ENCODE measurements at regions not wholly inside any gene's neighbourhood (a gene's known extent, or its start where the extent isn't known, plus 50 kb on each side); places are given as distances from the start of the nearest gene placed in this dataset.

GRCh38 chr14:26947265-26947664 lies 349.4 kb upstream of the NOVA1 start:
- H3K9me3 ChIP-seq (ENCODE audit: control insufficient read depth, low read depth, low read length), result no peaks in the 10 kb centered on the region
- H3K36me3 ChIP-seq (ENCODE audit: control insufficient read depth, insufficient read depth, low read length), result no peaks in the 10 kb centered on the region
- DNase-seq, result no peak
- no peak overlapping the region for H3K27ac ChIP-seq (ENCODE audit: low read length)
- H3K4me1 ChIP-seq (ENCODE audit: control insufficient read depth, insufficient read depth, low read length), result no peaks in the 10 kb centered on the region
- 100% methylated on average over 1 of the region's 1 CpG for WGBS (ENCODE audit: insufficient coverage, low lambda C conversion rate)
- H3K4me3 ChIP-seq (ENCODE audit: low read length), result no peak overlapping the region
- no peaks in the 10 kb centered on the region for H3K27me3 ChIP-seq (ENCODE audit: control insufficient read depth, insufficient read depth, low read length)

GRCh38 chr14:26959437-26959836 lies 361.6 kb upstream of the NOVA1 start:
- no peak for DNase-seq
- no peak overlapping the region for H3K27ac ChIP-seq (ENCODE audit: low read length)
- no peaks in the 10 kb centered on the region for H3K4me1 ChIP-seq (ENCODE audit: control insufficient read depth, insufficient read depth, low read length)
- no peaks in the 10 kb centered on the region for H3K9me3 ChIP-seq (ENCODE audit: control insufficient read depth, low read depth, low read length)
- WGBS (ENCODE audit: insufficient coverage, low lambda C conversion rate), result 75% methylated on average over 1 of the region's 2 CpGs
- H3K4me3 ChIP-seq (ENCODE audit: low read length), result no peak overlapping the region
- H3K27me3 ChIP-seq (ENCODE audit: control insufficient read depth, insufficient read depth, low read length), result no peaks in the 10 kb centered on the region
- H3K36me3 ChIP-seq (ENCODE audit: control insufficient read depth, insufficient read depth, low read length), result no peaks in the 10 kb centered on the region

GRCh38 chr14:26959972-26960660 lies 362.3 kb upstream of the NOVA1 start:
- no peaks in the 10 kb centered on the region for H3K9me3 ChIP-seq (ENCODE audit: control insufficient read depth, low read depth, low read length)
- H3K4me1 ChIP-seq (ENCODE audit: control insufficient read depth, insufficient read depth, low read length), result no peaks in the 10 kb centered on the region
- DNase-seq, result peak in 1 of 2 donors; percentile 6
- no peaks in the 10 kb centered on the region for H3K27me3 ChIP-seq (ENCODE audit: control insufficient read depth, insufficient read depth, low read length)
- 48% methylated on average over 4 of the region's 10 CpGs for WGBS (ENCODE audit: insufficient coverage, low lambda C conversion rate)
- no peak overlapping the region for H3K4me3 ChIP-seq (ENCODE audit: low read length)
- no peak overlapping the region for H3K27ac ChIP-seq (ENCODE audit: low read length)
- H3K36me3 ChIP-seq (ENCODE audit: control insufficient read depth, insufficient read depth, low read length), result no peaks in the 10 kb centered on the region

GRCh38 chr14:26963711-26964110 lies 365.9 kb upstream of the NOVA1 start:
- no CpG with 5 or more reads among the region's 4 CpGs for WGBS (ENCODE audit: insufficient coverage, low lambda C conversion rate)
- DNase-seq, result peak in 1 of 2 donors; percentile 11
- Histone ChIP-seq H3K4me3 (ENCODE audit: low read length) (no peak overlapping the region), H3K27ac (ENCODE audit: low read length) (no peak overlapping the region), H3K27me3 (ENCODE audit: control insufficient read depth, insufficient read depth, low read length) (no peaks in the 10 kb centered on the region), H3K9me3 (ENCODE audit: control insufficient read depth, low read depth, low read length) (no peaks in the 10 kb centered on the region), H3K4me1 (ENCODE audit: control insufficient read depth, insufficient read depth, low read length) (no peaks in the 10 kb centered on the region), H3K36me3 (ENCODE audit: control insufficient read depth, insufficient read depth, low read length) (no peaks in the 10 kb centered on the region)

DNA sequence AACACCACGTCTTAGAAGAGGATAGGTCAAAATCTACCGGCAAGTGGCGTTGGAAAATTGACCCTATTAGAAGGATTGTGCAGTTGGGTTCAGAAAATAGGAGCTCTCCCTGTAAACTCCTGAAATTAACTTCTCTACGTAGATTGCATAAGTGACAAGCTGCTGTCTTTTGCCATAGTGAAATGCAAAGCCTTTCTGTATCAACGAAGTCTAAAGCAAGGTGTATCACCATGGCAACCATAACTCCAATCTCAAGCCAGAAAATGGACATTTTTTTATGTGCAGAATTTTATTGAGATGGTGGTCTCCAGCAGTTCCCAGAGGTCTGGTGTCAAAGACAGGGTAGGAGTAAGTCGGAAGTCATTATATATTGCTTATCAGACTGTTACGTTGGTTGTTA lies 367.7 kb upstream of the NOVA1 start:
- no peaks in the 10 kb centered on the region for H3K4me1 ChIP-seq (ENCODE audit: control insufficient read depth, insufficient read depth, low read length)
- WGBS (ENCODE audit: insufficient coverage, low lambda C conversion rate), result 75% methylated on average over 2 of the region's 7 CpGs
- H3K4me3 ChIP-seq (ENCODE audit: low read length), result no peak overlapping the region
- no peaks in the 10 kb centered on the region for H3K27me3 ChIP-seq (ENCODE audit: control insufficient read depth, insufficient read depth, low read length)
- no peak overlapping the region for H3K27ac ChIP-seq (ENCODE audit: low read length)
- DNase-seq, result no peak
- H3K9me3 ChIP-seq (ENCODE audit: control insufficient read depth, low read depth, low read length), result no peaks in the 10 kb centered on the region
- H3K36me3 ChIP-seq (ENCODE audit: control insufficient read depth, insufficient read depth, low read length), result no peaks in the 10 kb centered on the region

DNA sequence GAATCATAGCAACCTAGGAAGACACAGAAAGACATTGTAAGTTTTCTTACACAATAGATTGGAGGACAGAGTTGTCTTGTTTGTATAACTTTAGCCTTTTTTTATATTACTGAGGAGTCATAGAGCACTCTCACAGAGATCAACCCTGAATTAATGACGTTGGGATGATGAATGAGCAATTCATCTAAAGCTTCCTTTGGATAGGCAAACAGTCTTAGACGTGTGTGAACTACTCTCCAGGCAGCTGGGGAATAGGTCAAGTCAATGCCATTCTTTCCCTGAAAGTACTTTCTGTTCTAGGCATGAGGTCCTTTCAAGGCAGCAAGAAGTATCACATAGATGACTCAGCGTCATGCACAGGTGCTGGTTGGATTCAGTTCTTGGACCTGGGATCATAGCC lies 369.1 kb upstream of the NOVA1 start:
- Histone ChIP-seq H3K36me3 (ENCODE audit: control insufficient read depth, insufficient read depth, low read length) (no peaks in the 10 kb centered on the region), H3K27me3 (ENCODE audit: control insufficient read depth, insufficient read depth, low read length) (no peaks in the 10 kb centered on the region), H3K4me1 (ENCODE audit: control insufficient read depth, insufficient read depth, low read length) (no peaks in the 10 kb centered on the region), H3K4me3 (ENCODE audit: low read length) (no peak overlapping the region), H3K27ac (ENCODE audit: low read length) (no peak overlapping the region), H3K9me3 (ENCODE audit: control insufficient read depth, low read depth, low read length) (no peaks in the 10 kb centered on the region)
- WGBS (ENCODE audit: insufficient coverage, low lambda C conversion rate), result no CpG with 5 or more reads among the region's 3 CpGs
- DNase-seq, result peak; percentile 62 to 63

GRCh38 chr14:26974965-26975364 lies 377.1 kb upstream of the NOVA1 start:
- Histone ChIP-seq H3K27me3 (ENCODE audit: control insufficient read depth, insufficient read depth, low read length) (no peaks in the 10 kb centered on the region), H3K36me3 (ENCODE audit: control insufficient read depth, insufficient read depth, low read length) (no peaks in the 10 kb centered on the region), H3K4me3 (ENCODE audit: low read length) (no peak overlapping the region), H3K9me3 (ENCODE audit: control insufficient read depth, low read depth, low read length) (no peaks in the 10 kb centered on the region), H3K4me1 (ENCODE audit: control insufficient read depth, insufficient read depth, low read length) (no peaks in the 10 kb centered on the region), H3K27ac (ENCODE audit: low read length) (no peak overlapping the region)
- 83% methylated on average over 1 of the region's 1 CpG for WGBS (ENCODE audit: insufficient coverage, low lambda C conversion rate)
- DNase-seq, result no peak

DNA sequence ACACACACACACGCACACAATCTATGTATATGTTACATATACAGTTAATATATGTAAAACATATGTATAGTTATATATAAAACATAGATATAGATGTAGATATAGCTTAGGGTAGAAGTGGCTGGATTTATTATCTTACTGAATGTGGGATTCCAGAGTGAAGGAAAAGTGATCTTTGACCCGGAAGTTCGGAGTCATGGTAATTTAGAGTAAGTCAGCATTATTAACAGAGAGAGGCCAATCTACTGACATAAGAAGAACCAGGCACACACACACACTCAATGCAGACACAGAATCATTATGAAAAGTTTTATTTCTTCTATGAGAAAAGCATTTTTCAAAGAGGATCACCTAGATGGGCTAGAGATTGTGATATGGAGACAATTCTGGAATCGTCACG lies 384.2 kb upstream of the NOVA1 start:
- no peaks in the 10 kb centered on the region for H3K27me3 ChIP-seq (ENCODE audit: control insufficient read depth, insufficient read depth, low read length)
- no peaks in the 10 kb centered on the region for H3K4me1 ChIP-seq (ENCODE audit: control insufficient read depth, insufficient read depth, low read length)
- DNase-seq, result peak; percentile 20 to 55
- WGBS (ENCODE audit: insufficient coverage, low lambda C conversion rate), result 71% methylated on average over 4 of the region's 5 CpGs
- no peaks in the 10 kb centered on the region for H3K9me3 ChIP-seq (ENCODE audit: control insufficient read depth, low read depth, low read length)
- no peak overlapping the region for H3K27ac ChIP-seq (ENCODE audit: low read length)
- H3K4me3 ChIP-seq (ENCODE audit: low read length), result no peak overlapping the region
- no peaks in the 10 kb centered on the region for H3K36me3 ChIP-seq (ENCODE audit: control insufficient read depth, insufficient read depth, low read length)

GRCh38 chr14:26984311-26985177 lies 386.7 kb upstream of the NOVA1 start:
- Histone ChIP-seq H3K36me3 (ENCODE audit: control insufficient read depth, insufficient read depth, low read length) (no peaks in the 10 kb centered on the region), H3K27me3 (ENCODE audit: control insufficient read depth, insufficient read depth, low read length) (no peaks in the 10 kb centered on the region), H3K4me3 (ENCODE audit: low read length) (no peak overlapping the region), H3K4me1 (ENCODE audit: control insufficient read depth, insufficient read depth, low read length) (no peaks in the 10 kb centered on the region), H3K27ac (ENCODE audit: low read length) (no peak overlapping the region), H3K9me3 (ENCODE audit: control insufficient read depth, low read depth, low read length) (no peaks in the 10 kb centered on the region)
- WGBS (ENCODE audit: insufficient coverage, low lambda C conversion rate), result 56% methylated on average over 8 of the region's 9 CpGs
- peak; percentile 33 to 35 for DNase-seq

GRCh38 chr14:26987744-26988363 lies 390.0 kb upstream of the NOVA1 start:
- H3K27ac ChIP-seq (ENCODE audit: low read length), result no peak overlapping the region
- no peak overlapping the region for H3K4me3 ChIP-seq (ENCODE audit: low read length)
- no peaks in the 10 kb centered on the region for H3K9me3 ChIP-seq (ENCODE audit: control insufficient read depth, low read depth, low read length)
- 100% methylated on average over 2 of the region's 7 CpGs for WGBS (ENCODE audit: insufficient coverage, low lambda C conversion rate)
- DNase-seq, result no peak
- H3K27me3 ChIP-seq (ENCODE audit: control insufficient read depth, insufficient read depth, low read length), result no peaks in the 10 kb centered on the region
- no peaks in the 10 kb centered on the region for H3K4me1 ChIP-seq (ENCODE audit: control insufficient read depth, insufficient read depth, low read length)
- no peaks in the 10 kb centered on the region for H3K36me3 ChIP-seq (ENCODE audit: control insufficient read depth, insufficient read depth, low read length)

Data from large intestine (tissue), 3 donors.